K562 (cell line): ENCODE measurements at regions not wholly inside any gene's neighbourhood (a gene's known extent, or its start where the extent isn't known, plus 50 kb on each side); places are given as distances from the start of the nearest gene placed in this dataset.

Experiments used
- ATAC-seq: fragments of 200-7000 bp; cut with Tn5 transposase; 3 replicates; pipeline ENCODE4 v1.9.1; 2020; ENCODE audit warnings: moderate library complexity
- BruUV-seq: library from RNA; stranded (reverse); fragments of 400-500 nt; replicated peaks from 2 replicates; lab custom pipeline; 2021; lab: Mats Ljungman, UMichigan
- CTCF ChIA-PET: fragments of 300-600 bp; formaldehyde crosslinking; extraction: SDS; loops from one replicate; lab custom pipeline; 2021; ENCODE audit warnings: low intra/inter-chr PET ratio; lab: Yijun Ruan, JAX
- POLR2A ChIA-PET: fragments of 300-600, 350-650 bp; sonication (Branson Sonifier 250); formaldehyde crosslinking; extraction: SDS; loops from one replicate; lab custom pipeline; 2021; ENCODE audit warnings: antibody characterized with exemption, inconsistent platforms; lab: Yijun Ruan, JAX
- DNase-seq, 4 experiments: peaks; one replicate each; pipeline versions ENCODE4 v3.0.0 to v3.0.0-alpha.2; 2011 to 2018; ENCODE audit warnings: low spot score in 3 of 4, mixed read lengths in 3 of 4; ENCODE audit errors: extremely low read depth in 1 of 4
- FAIRE-seq: peaks from 2 replicates; lab custom pipeline; 2011; peaks lifted over from hg19 to GRCh38; lab: Jason Lieb, UNC
- H2AFZ ChIP-seq: 2 replicates; pipeline ENCODE4 v1.6.0; 2011; ENCODE audit warnings: low read depth, low read length, control low read depth, inconsistent platforms
- H3K27ac ChIP-seq: fragments of 200-600 bp; 3 replicates; pipeline ENCODE4 v1.8.0; 2011; ENCODE audit warnings: low read depth, mild to moderate bottlenecking, control low read depth, inconsistent platforms, low read length, moderate library complexity, mixed read lengths; ENCODE audit errors: extremely low read depth
- H3K27me3 ChIP-seq, 2 experiments: fragments of 300-600 bp in 1 of 2; 2 replicates in 1 of 2; 3 replicates in 1 of 2; pipeline versions ENCODE4 v1.6.0 to v1.8.0; 2011; ENCODE audit warnings: inconsistent platforms in 2 of 2, low read length in 2 of 2, mild to moderate bottlenecking in 1 of 2, mixed read lengths in 1 of 2, moderate library complexity in 1 of 2; ENCODE audit not compliant: control insufficient read depth in 2 of 2, insufficient read depth in 2 of 2
- H3K36me3 ChIP-seq: fragments of 300-600 bp; 3 replicates; pipeline ENCODE4 v1.8.0; 2011; ENCODE audit warnings: mild to moderate bottlenecking, low read length, inconsistent platforms; ENCODE audit not compliant: control insufficient read depth, insufficient read depth
- H3K4me1 ChIP-seq, 2 experiments: fragments of 200-600 bp in 1 of 2; replicated peaks in 1 of 2; 2 replicates in 1 of 2; 3 replicates in 1 of 2; pipeline versions ENCODE4 v1.5.1 to v1.8.0; 2011; ENCODE audit warnings: inconsistent platforms in 2 of 2, low read length in 2 of 2, mild to moderate bottlenecking in 1 of 2, mixed read lengths in 1 of 2, moderate library complexity in 1 of 2; ENCODE audit not compliant: control insufficient read depth in 2 of 2, insufficient read depth in 2 of 2
- H3K4me2 ChIP-seq: 2 replicates; pipeline ENCODE4 v1.6.1; 2011; ENCODE audit warnings: low read length, control low read depth, inconsistent platforms, mixed read lengths; ENCODE audit not compliant: insufficient read depth
- H3K4me3 ChIP-seq: fragments of 200-600 bp; sonication (generic), shearing (Covaris generic); 2 replicates; pipeline ENCODE4 v1.5.1; 2016; ENCODE audit warnings: control low read depth, inconsistent platforms
- H3K79me2 ChIP-seq: fragments of 200-600 bp; 3 replicates; pipeline ENCODE4 v1.8.0; 2011; ENCODE audit warnings: low read length, inconsistent platforms; ENCODE audit not compliant: control insufficient read depth, insufficient read depth
- H3K9ac ChIP-seq, 2 experiments: 2 replicates each; pipeline versions ENCODE4 v1.6.0 to v1.6.1; 2011; ENCODE audit warnings: low read depth in 2 of 2, low read length in 2 of 2, control low read depth in 1 of 2, inconsistent platforms in 1 of 2, mild to moderate bottlenecking in 1 of 2, mixed read lengths in 1 of 2; ENCODE audit not compliant: insufficient read depth in 1 of 2
- H3K9me1 ChIP-seq: one replicate; pipeline ENCODE4 v1.6.0; 2011; ENCODE audit warnings: inconsistent platforms, mild to moderate bottlenecking, low read length, moderate library complexity; ENCODE audit not compliant: control insufficient read depth, insufficient read depth
- H3K9me3 ChIP-seq: replicated peaks from 2 replicates; pipeline ENCODE4 v1.5.1; 2011; ENCODE audit warnings: low read depth, low read length, inconsistent platforms; ENCODE audit not compliant: control insufficient read depth, insufficient read depth
- H4K20me1 ChIP-seq: replicated peaks from 2 replicates; pipeline ENCODE4 v1.6.1; 2011; ENCODE audit warnings: low read length, inconsistent platforms, mixed read lengths; ENCODE audit not compliant: control insufficient read depth, insufficient read depth
- C11orf30 ChIP-seq: fragments of 450-650 bp; IDR thresholded peaks from 2 replicates; pipeline ENCODE4 v1.6.1; 2016; ENCODE audit warnings: low read depth, mild to moderate bottlenecking
- GTF2A2 ChIP-seq: IDR thresholded peaks from 2 replicates; pipeline ENCODE4 v1.6.1; 2016; ENCODE audit warnings: mild to moderate bottlenecking, missing genetic modification characterization, missing compliant biosample characterization
- JUN ChIP-seq, 2 experiments: sonication (generic) in 1 of 2; formaldehyde crosslinking in 1 of 2; IDR thresholded peaks; 2 replicates each; pipeline versions ENCODE4 v1.6.1 to v1.8.0; 2012 to 2022; ENCODE audit warnings: borderline replicate concordance in 2 of 2, mild to moderate bottlenecking in 2 of 2, improper control_type of control experiment in 1 of 2, low read depth in 1 of 2, low read length in 1 of 2, missing genetic modification reagents in 1 of 2
- KAT7 ChIP-seq: sonication (generic); formaldehyde crosslinking; IDR thresholded peaks from 2 replicates; pipeline ENCODE4 v1.8.0; 2022; ENCODE audit warnings: missing genetic modification reagents, mild to moderate bottlenecking, borderline replicate concordance
- NBN ChIP-seq: fragments of 450-650 bp; IDR thresholded peaks from 2 replicates; pipeline ENCODE4 v1.6.1; 2016; ENCODE audit warnings: low read depth, mild to moderate bottlenecking
- NR3C1 ChIP-seq: sonication (generic); formaldehyde crosslinking; IDR thresholded peaks from 2 replicates; pipeline ENCODE4 v1.8.1; 2022; ENCODE audit warnings: missing genetic modification reagents
- PML ChIP-seq: IDR thresholded peaks from 2 replicates; pipeline ENCODE4 v1.6.1; 2012; ENCODE audit warnings: low read length, inconsistent platforms
- SIRT6 ChIP-seq: IDR thresholded peaks from one replicate; pipeline ENCODE4 v1.6.1; 2012; ENCODE audit warnings: low read depth, mild to moderate bottlenecking, control low read depth, inconsistent platforms, low read length, moderate library complexity
- SLC30A9 ChIP-seq: fragments of 250-450 bp; sonication (Bioruptor Pico); IDR thresholded peaks from 2 replicates; pipeline ENCODE4 v1.8.0; 2022; ENCODE audit warnings: mild to moderate bottlenecking, moderate library complexity
- SMARCB1 ChIP-seq: IDR thresholded peaks from 2 replicates; pipeline ENCODE4 v1.6.1; 2011; ENCODE audit warnings: improper control_type of control experiment, low read depth; ENCODE audit not compliant: insufficient read length
- ZKSCAN3 ChIP-seq: fragments of 250-450 bp; sonication (Bioruptor Pico); IDR thresholded peaks from 2 replicates; pipeline ENCODE4 v1.4.0; 2020
- WGBS: fragments of 100-300 bp; shearing (Covaris generic); methylation state at CpG from one replicate; pipeline ENCODE4 v1.1.6; 2016; ENCODE audit warnings: low coverage, mixed read lengths; ENCODE audit not compliant: insufficient coverage; ENCODE audit errors: missing lambda C conversion rate; 5-methylcytosine and 5-hydroxymethylcytosine counted together
- in situ Hi-C: fragments of 300-500 bp; cut with MboI; formaldehyde crosslinking; loops from 4 replicates; pipeline ENCODE4 v1.15.0; 2018; ENCODE audit warnings: inconsistent platforms, mixed read lengths
- intact Hi-C: fragments of 100-400 bp; cut with micrococcal nuclease; formaldehyde crosslinking; loops from 2 replicates; pipeline ENCODE4 v1.14.2; 2022

DNA sequence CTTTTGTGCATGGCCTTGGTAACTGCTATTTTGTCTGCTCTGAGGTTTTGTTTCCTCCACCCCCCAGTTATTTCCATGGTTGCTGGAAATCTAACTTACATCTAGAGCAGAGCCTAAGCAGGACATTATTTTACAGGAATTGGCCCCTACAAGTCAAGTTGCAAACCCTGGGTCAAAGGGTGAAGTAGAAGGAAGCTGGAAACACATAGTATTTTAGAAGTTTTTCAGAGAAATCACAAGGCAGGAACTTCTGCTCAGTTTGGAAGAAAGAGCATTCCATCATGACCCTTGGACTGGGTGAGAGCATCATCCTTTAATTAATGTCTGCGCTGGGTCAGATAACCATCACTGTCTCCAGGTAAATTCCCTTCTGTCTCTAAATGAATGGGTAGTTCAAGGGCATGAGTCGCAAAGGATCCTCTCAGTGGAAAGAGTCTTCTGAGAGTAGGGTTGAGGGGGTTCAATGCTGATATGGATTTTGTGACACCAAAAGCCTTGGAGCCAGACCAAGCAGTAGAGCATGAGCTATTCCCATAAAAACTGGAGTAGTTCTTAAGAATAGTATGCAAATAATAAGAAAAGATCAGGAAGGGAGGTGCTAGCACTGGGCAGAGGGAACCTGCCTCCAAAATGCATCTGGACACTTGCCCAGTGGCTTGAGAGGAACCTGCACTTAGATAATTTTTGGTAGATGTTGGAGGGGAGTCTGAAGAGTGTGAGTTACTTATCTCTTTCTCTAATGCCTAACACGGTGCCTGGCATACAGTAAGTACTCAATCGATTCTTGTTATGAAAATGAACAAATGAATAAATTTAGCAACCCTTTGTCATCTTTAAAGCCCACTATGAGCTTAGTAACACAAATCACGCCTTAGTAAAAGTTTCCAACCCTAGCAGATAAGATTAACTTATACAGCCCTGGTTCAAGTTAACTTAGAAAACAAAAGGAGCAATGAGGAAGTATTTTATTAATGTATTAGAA lies 160.6 kb upstream of the ADO start:
- CTCF ChIA-PET = no interaction called here
- Histone ChIP-seq H3K4me2 (no peak overlapping the region), H3K4me3 (no peak overlapping the region), H3K9ac (no peak overlapping the region), H3K9me3 (no peaks in the 10 kb centered on the region), H3K79me2 (no peaks in the 10 kb centered on the region), H3K27me3 (no peaks in the 10 kb centered on the region), H3K4me1 (no peaks in the 10 kb centered on the region), H3K36me3 (no peaks in the 10 kb centered on the region), H2AFZ (no peak overlapping the region), H3K9me1 (no peaks in the 10 kb centered on the region), H4K20me1 (no peaks in the 10 kb centered on the region), H3K27ac (no peak overlapping the region)
- intact Hi-C loops (no loop called here), in situ Hi-C loops (no loop called here)
- BruUV-seq = no TSS peak
- POLR2A ChIA-PET = no interaction called here
- no peak for DNase-seq
- TF ChIP-seq NBN = no peak
- no peak for TF ChIP-seq JUN (IDR thresholded peaks at IDR 0.05; ENCODE audit: borderline replicate concordance, low read depth, low read length)
- no peak for TF ChIP-seq JUN (CRISPR knock-in tag; IDR thresholded peaks at IDR 0.05; ENCODE audit: borderline replicate concordance)
- TF ChIP-seq SLC30A9 (CRISPR knock-in tag) = no peak
- no peak for TF ChIP-seq SIRT6
- TF ChIP-seq KAT7 (CRISPR knock-in tag) = no peak
- TF ChIP-seq C11orf30 = no peak
- no peak for TF ChIP-seq SMARCB1
- no peak for TF ChIP-seq PML
- no peak for TF ChIP-seq GTF2A2 (tag)
- no peak for TF ChIP-seq ZKSCAN3 (CRISPR knock-in tag)
- no peak for TF ChIP-seq NR3C1 (CRISPR knock-in tag)
- whole genome bisulfite sequencing = 1% methylated on average over 5 of the region's 5 CpGs
- ATAC-seq = no peak
- no peak for FAIRE-seq
